ENCODE measurements at regions not wholly inside any gene's neighbourhood (a gene's known extent, or its start where the extent isn't known, plus 50 kb on each side); places are given as distances from the start of the nearest gene placed in this dataset.

DNA sequence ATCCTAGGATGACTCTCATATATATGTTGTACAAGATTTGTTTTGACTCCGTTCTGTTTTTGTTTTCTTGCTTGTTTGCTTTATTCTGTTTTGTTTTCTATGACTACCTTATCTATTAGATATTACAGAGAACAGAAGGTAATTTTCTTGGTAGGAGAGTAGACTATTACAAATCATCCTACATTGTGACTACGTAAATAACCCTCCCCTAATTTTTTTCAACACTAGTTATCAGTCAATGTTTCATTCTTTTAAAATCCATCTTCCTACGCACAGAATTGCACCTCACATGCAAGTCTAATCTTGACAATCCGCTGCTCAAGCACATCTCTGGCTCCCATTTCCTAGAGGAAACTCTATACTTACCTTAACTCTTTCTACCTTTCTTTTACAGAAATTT is 792.3 kb upstream of the PIK3C3 start:
- DNase-seq (ENCODE audit: low read depth in 4 of 4, low spot score in 2 of 4) = no peak

GRCh38 chr18:41162191-41162590 is 792.8 kb upstream of the PIK3C3 start:
- DNase-seq (ENCODE audit: low read depth in 4 of 4, low spot score in 2 of 4) = no peak

DNA sequence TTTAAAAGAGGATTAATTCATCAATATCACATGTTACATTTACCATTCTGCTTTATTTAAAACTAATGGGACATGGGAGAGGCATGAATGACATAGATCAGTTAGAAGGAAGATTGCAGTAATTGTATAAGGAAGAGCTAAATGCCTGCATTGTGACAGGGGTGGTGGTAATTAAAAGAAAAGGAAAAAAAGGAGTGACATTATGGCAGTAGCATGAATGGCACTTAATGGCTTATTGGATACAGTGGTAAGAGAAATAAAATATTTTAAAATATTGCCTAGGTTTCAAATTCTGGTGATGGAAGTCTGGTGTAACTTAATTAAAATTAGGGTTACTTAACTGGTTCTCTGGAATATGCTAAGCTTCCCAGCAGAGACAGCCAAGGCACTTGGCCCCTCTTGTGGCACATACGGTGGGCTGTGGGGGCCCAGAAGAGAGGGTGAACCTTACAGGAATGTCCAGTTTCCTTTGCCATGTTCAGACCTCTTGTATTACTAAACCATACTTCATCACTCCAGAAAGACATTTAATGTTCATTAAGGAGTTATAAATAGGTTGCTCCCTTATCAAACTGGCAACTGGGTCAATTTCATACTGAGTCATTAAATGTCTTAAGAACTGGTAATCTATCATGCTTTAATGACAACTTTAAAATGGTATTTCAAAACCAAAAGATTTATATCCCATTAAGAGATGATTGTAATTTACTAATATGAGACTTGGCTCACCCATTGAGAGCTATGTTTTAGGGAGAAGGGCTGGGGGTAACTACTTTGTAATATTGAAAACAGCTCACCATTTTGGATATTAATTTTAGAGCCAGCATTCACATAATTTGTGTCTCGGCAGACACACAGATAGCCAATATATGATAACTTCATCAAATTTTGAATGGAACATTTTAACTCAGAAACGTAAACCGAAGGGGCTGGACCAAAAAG is 798.9 kb upstream of the PIK3C3 start:
- DNase-seq (ENCODE audit: low read depth in 4 of 4, low spot score in 2 of 4) = no peak

- DNase-seq (ENCODE audit: low read depth in 4 of 4, low spot score in 2 of 4) = no peak
Observed at GRCh38 chr18:41155025-41155424, 800.0 kb upstream of the PIK3C3 start.

- DNase-seq (ENCODE audit: low read depth in 4 of 4, low spot score in 2 of 4) = no peak
Observed at GRCh38 chr18:41153871-41154270, 801.2 kb upstream of the PIK3C3 start.

DNA sequence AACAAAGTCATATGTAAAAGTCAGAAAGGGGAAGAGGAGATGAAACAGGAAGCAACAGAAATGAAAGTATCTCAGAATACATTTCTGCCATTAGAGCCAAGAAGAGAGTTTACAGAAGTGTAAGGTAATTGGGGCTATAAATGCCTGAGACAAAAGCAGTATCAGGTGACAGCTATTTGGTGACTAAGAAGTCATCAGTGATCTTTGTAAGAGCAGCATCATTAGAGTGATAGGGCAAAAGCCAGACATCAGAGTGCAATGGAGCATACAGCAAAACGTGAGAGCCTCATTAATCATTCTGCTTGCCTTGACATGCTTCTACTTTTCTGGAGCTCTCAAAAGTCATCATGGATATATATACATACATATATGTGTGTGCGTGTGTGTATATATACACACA is 804.7 kb upstream of the PIK3C3 start:
- no peak for DNase-seq (ENCODE audit: low read depth in 4 of 4, low spot score in 2 of 4)

DNA sequence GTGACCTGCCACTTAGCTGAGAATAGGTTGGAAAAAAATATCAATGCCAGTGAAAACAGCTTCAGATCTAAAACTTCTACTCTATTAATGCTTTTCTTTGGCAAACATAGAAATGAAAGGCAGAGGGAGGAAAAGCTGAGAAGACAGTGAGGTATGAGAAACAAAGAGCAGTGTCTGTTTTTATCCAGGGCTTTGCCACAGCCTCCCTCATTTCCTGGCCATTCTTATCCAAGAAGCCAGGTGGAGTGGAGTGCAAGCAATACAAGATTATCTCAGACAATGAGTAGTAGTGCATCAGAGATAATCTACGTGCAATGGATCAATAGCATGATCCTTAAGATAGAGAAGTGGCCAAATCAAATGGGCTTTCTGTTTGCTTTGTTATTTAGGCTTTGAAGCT is 808.7 kb upstream of the PIK3C3 start:
- DNase-seq (ENCODE audit: low read depth in 4 of 4, low spot score in 2 of 4) = no peak

GRCh38 chr18:41145516-41145915 is 809.5 kb upstream of the PIK3C3 start:
- DNase-seq (ENCODE audit: low read depth in 4 of 4, low spot score in 2 of 4) = no peak

- DNase-seq (ENCODE audit: low read depth in 4 of 4, low spot score in 2 of 4) = no peak
Observed at GRCh38 chr18:41144441-41144840, 810.6 kb upstream of the PIK3C3 start.

GRCh38 chr18:41140506-41140905 is 814.5 kb upstream of the PIK3C3 start:
- no peak for DNase-seq (ENCODE audit: low read depth in 4 of 4, low spot score in 2 of 4)

DNA sequence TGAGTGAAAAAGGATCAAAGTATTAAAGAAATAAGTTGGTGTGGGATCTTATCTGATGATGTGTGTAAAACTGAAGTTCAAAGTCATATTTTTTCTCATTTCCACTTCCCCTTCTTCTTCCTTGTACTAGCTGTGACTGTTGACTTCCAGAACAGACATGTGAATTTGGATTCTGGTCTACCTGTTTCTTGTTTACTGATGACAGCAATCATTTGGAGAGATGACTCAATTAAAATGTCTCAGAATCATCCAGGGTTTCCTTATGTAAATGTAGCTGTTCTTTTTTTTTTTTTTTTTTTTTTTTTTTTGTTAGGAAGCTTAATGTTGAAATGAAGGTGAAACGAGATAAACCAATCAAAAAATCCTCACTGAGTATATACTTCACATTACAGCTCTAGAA is 819.9 kb upstream of the PIK3C3 start:
- no peak for DNase-seq (ENCODE audit: low read depth in 4 of 4, low spot score in 2 of 4)

DNA sequence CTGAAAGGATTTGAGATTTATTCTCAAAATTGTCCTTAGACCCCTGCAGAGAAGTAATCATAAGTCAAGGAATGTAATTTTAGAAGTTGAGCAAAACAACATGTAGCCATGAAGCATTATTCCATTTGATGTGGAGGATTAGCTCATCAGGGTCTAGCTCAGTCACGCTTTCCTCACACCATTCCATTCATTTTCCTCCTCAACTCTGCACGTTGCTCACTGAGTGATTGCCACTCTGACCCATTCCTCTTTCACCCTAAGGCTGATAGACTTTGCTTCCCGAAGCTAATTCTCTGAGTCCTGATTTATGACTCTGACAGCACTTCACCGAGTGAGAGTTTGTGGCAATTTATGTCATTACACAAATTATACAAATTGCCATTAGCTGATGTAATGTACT is 820.6 kb upstream of the PIK3C3 start:
- DNase-seq (ENCODE audit: low read depth in 4 of 4, low spot score in 2 of 4) = no peak

- no peak for DNase-seq (ENCODE audit: low read depth in 4 of 4, low spot score in 2 of 4)
Observed at GRCh38 chr18:41131050-41131449, 824.0 kb upstream of the PIK3C3 start.

DNA sequence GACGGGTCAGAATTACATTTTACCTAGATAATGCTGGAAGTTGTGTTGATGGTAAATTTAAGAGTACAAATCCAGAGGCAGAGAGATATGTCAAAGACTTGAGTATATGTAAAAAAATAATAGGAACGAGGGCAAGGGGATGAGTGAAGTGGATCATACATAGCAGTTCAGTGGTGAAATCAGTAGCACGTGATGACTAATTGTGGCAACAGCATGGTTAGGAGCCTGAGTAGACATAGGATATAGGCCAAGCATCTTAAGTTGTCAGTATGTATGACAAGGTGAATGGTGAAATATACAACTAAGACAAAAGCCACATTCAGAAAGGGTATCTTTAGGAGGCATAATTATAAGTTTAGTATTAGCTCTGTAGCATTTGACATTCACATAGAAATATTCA is 826.5 kb upstream of the PIK3C3 start:
- no peak for DNase-seq (ENCODE audit: low read depth in 4 of 4, low spot score in 2 of 4)

DNA sequence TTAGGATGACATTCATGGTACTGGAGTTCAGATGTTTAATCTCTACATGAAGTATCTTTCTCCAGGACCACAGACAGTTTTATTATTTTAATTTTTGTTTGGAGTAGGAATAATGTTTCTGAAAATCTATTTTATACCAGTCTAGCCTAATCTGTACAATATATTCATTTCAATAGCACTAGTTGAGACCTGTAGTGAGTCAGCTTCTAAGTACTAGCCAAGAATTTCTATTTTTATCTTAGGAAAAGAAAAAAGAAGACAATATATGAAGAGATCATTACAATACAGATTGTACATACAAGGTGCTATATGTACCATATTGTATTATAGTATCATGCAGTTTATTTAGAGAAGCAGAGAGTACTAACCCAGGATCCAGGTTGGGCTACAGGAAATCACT is 826.9 kb upstream of the PIK3C3 start:
- DNase-seq (ENCODE audit: low read depth in 4 of 4, low spot score in 2 of 4) = no peak

DNA sequence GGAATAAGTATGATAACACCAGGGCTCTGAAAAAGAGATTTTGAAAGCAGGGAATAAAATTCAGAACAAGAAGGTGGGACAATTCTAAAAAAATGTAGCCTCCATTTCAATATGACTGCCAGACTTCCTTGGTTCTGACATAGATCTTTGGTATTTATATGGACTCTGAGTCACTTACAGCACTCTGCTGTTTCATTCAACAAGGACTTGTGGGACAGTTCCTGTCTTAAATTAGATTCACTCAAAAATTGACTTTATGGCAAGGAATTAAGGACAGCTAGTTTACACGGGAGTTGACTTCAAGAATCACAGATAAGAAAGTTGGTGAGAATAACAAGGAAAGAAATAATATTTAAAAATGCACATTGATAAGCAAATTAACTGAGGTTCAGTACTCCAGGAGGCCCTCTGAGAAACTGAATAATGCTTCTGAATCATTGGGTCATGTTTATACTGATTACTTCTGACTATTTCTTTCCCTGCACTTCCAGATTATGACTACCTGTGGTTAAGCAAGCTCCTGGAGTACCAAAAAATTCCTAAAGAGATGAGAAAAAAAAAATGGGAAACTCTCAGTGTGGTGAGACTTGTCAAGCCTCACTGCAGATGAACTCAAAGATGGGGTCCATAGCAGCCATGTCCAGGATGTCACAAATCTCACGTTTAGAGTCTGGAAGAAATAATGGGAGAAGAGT is 828.3 kb upstream of the PIK3C3 start:
- no peak for DNase-seq (ENCODE audit: low read depth in 4 of 4, low spot score in 2 of 4)

- no peak for DNase-seq (ENCODE audit: low read depth in 4 of 4, low spot score in 2 of 4)
Observed at GRCh38 chr18:41121116-41121826, 833.8 kb upstream of the PIK3C3 start.

- DNase-seq (ENCODE audit: low read depth in 4 of 4, low spot score in 2 of 4) = no peak
Observed at GRCh38 chr18:41119031-41119430, 836.0 kb upstream of the PIK3C3 start.

DNA sequence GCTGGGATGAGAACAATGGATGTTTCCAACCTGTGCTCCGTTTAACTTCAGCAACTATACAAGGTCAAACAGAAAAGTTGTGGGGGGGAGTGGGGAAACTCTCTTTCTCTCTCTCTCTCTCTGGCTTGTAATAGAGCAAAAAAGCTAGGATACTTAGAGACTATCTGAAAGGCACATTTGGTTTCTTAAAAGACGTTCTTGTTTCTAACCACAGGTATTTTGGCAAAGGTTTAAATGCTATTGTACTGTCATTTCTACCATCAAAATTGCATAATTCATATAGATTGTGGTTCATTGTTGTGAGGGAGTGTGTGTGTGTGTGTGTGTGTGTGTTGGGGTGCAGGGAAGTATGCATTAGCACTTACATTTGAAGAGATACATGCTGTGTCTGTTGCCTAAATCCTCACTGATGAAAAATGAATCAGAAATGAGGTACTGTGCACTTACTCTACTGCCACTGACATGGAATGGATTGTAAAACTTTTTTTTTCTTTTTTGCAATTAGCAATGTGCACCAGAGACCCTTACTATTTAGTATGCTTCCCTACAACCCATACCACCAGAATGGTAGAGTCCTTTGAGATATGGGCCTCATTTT is 841.0 kb upstream of the PIK3C3 start:
- DNase-seq (ENCODE audit: low read depth in 4 of 4, low spot score in 2 of 4) = no peak

DNA sequence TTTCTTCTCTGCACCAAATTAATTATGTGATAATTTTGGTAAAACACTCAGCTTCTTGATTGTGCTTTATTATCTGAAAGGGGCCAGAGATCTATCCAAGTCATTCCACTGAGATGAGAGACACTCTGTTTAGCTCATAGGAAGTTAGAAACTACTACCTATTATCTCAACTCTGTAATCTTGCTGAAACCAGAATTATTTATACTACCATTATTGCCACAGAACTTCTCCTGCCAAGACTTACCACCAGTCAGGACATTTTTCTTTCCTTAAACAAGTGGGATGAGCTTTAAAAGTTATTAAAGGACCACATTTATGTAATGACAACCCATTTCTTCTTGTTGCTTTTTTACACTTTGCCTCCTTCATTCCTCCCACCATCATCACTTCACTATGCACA is 855.6 kb upstream of the PIK3C3 start:
- DNase-seq (ENCODE audit: low read depth in 4 of 4, low spot score in 2 of 4) = no peak

GRCh38 chr18:41096504-41096903 is 858.5 kb upstream of the PIK3C3 start:
- peak in 2 of 4 donors; percentile 24 to 37 for DNase-seq (ENCODE audit: low read depth in 4 of 4, low spot score in 2 of 4)

All from left renal cortex interstitium (tissue), 4 donors.